HEK293 (cell line): ENCODE measurements at regions not wholly inside any gene's neighbourhood (a gene's known extent, or its start where the extent isn't known, plus 50 kb on each side); places are given as distances from the start of the nearest gene placed in this dataset.

Source experiments
- CTCF ChIA-PET: fragments of 350-600 bp; formaldehyde crosslinking; extraction: SDS; loops from one replicate; lab custom pipeline; 2021; ENCODE audit warnings: antibody characterized with exemption; lab: Yijun Ruan, JAX
- POLR2A ChIA-PET: fragments of 300-600 bp; formaldehyde crosslinking; extraction: SDS; loops from one replicate; lab custom pipeline; 2020; ENCODE audit warnings: antibody characterized with exemption, inconsistent platforms; lab: Yijun Ruan, JAX
- H3K27ac ChIP-seq: fragments of 200-500 bp; sonication (Bioruptor generic); 2 replicates; pipeline ENCODE4 v1.5.1; 2014; ENCODE audit warnings: low read depth, low read length, control low read depth, inconsistent platforms; ENCODE audit errors: extremely low read depth
- H3K36me3 ChIP-seq, 2 experiments: fragments of 200-500 bp in 1 of 2; sonication (Bioruptor generic) in 1 of 2; 1 replicate in 1 of 2; 2 replicates in 1 of 2; pipeline ENCODE4 v1.5.1; 2014 to 2017; ENCODE audit warnings: inconsistent platforms in 2 of 2, low read length in 2 of 2; ENCODE audit not compliant: control insufficient read depth in 2 of 2, insufficient read depth in 1 of 2
- H3K4me1 ChIP-seq: fragments of 200-500 bp; sonication (Bioruptor generic); 2 replicates; pipeline ENCODE4 v1.5.1; 2014; ENCODE audit warnings: mild to moderate bottlenecking, low read length, inconsistent platforms; ENCODE audit not compliant: control insufficient read depth, insufficient read depth
- H3K4me3 ChIP-seq: 2 replicates; pipeline ENCODE4 v1.5.1; 2011; ENCODE audit warnings: low read depth, mild to moderate bottlenecking, control low read depth, low read length, moderate library complexity
- H3K9me3 ChIP-seq: fragments of 200-500 bp; sonication (Bioruptor generic); 2 replicates; pipeline ENCODE4 v1.5.1; 2014; ENCODE audit warnings: low read depth, low read length, inconsistent platforms; ENCODE audit not compliant: control insufficient read depth, insufficient read depth
- GFI1B ChIP-seq: fragments of 450-650 bp; formaldehyde crosslinking; IDR thresholded peaks from 2 replicates; pipeline ENCODE4 v1.5.1; 2016; ENCODE audit warnings: missing biosample characterization, missing genetic modification characterization
- GLI4 ChIP-seq: fragments of 450-650 bp; formaldehyde crosslinking; IDR thresholded peaks from 2 replicates; pipeline ENCODE4 v1.5.1; 2016; ENCODE audit warnings: missing biosample characterization, missing genetic modification characterization
- KLF9 ChIP-seq: fragments of 450-650 bp; formaldehyde crosslinking; IDR thresholded peaks from 2 replicates; pipeline ENCODE4 v1.5.1; 2016; ENCODE audit warnings: missing biosample characterization, missing genetic modification characterization, low read depth
- YY2 ChIP-seq: fragments of 450-650 bp; formaldehyde crosslinking; IDR thresholded peaks from 2 replicates; pipeline ENCODE4 v1.5.1; 2016; ENCODE audit warnings: missing biosample characterization, missing genetic modification characterization
- ZBTB7A ChIP-seq: fragments of 450-650 bp; formaldehyde crosslinking; IDR thresholded peaks from 2 replicates; pipeline ENCODE4 v1.5.1; 2016; ENCODE audit warnings: low read depth, missing biosample characterization, missing genetic modification characterization
- ZNF138 ChIP-seq: fragments of 450-650 bp; formaldehyde crosslinking; IDR thresholded peaks from 2 replicates; pipeline ENCODE4 v1.5.1; 2016; ENCODE audit warnings: missing biosample characterization, missing genetic modification characterization, borderline replicate concordance
- ZNF16 ChIP-seq: fragments of 450-650 bp; formaldehyde crosslinking; IDR thresholded peaks from 2 replicates; pipeline ENCODE4 v1.5.1; 2016; ENCODE audit warnings: low read depth, missing biosample characterization, missing genetic modification characterization
- ZNF292 ChIP-seq: fragments of 450-650 bp; formaldehyde crosslinking; IDR thresholded peaks from 2 replicates; pipeline ENCODE4 v1.5.1; 2016; ENCODE audit warnings: low read depth, missing biosample characterization, missing genetic modification characterization, borderline replicate concordance
- ZNF311 ChIP-seq: fragments of 450-650 bp; formaldehyde crosslinking; IDR thresholded peaks from 2 replicates; pipeline ENCODE4 v1.5.1; 2017; ENCODE audit warnings: missing biosample characterization, missing genetic modification characterization, borderline replicate concordance
- ZNF510 ChIP-seq: fragments of 450-650 bp; formaldehyde crosslinking; IDR thresholded peaks from 2 replicates; pipeline ENCODE4 v1.5.1; 2018; ENCODE audit warnings: mild to moderate bottlenecking, missing genetic modification characterization, missing biosample characterization; ENCODE audit not compliant: insufficient replicate concordance
- ZNF623 ChIP-seq: fragments of 450-650 bp; formaldehyde crosslinking; IDR thresholded peaks from 2 replicates; pipeline ENCODE4 v1.5.1; 2016; ENCODE audit warnings: missing biosample characterization, missing genetic modification characterization
- ZNF629 ChIP-seq: fragments of 450-650 bp; formaldehyde crosslinking; IDR thresholded peaks from 2 replicates; pipeline ENCODE4 v1.5.1; 2017; ENCODE audit warnings: missing biosample characterization, missing genetic modification characterization
- ZNF776 ChIP-seq: fragments of 450-650 bp; formaldehyde crosslinking; IDR thresholded peaks from 2 replicates; pipeline ENCODE4 v1.5.0; 2017; ENCODE audit warnings: missing biosample characterization, missing genetic modification characterization, borderline replicate concordance
- ZNF777 ChIP-seq: fragments of 450-650 bp; formaldehyde crosslinking; IDR thresholded peaks from 2 replicates; pipeline ENCODE4 v1.5.1; 2017; ENCODE audit warnings: missing biosample characterization, missing genetic modification characterization, borderline replicate concordance
- ZNF785 ChIP-seq: fragments of 450-650 bp; formaldehyde crosslinking; IDR thresholded peaks from 2 replicates; pipeline ENCODE4 v1.5.1; 2016; ENCODE audit warnings: missing biosample characterization, missing genetic modification characterization
- ZSCAN30 ChIP-seq: fragments of 450-650 bp; IDR thresholded peaks from 2 replicates; pipeline ENCODE4 v1.5.1; 2018; ENCODE audit warnings: missing biosample characterization, mild to moderate bottlenecking, missing genetic modification characterization, moderate library complexity
- ZXDB ChIP-seq: fragments of 450-650 bp; formaldehyde crosslinking; IDR thresholded peaks from 2 replicates; pipeline ENCODE4 v1.5.1; 2016; ENCODE audit warnings: missing biosample characterization, missing genetic modification characterization
- TF ChIP-seq, protein P1 (sequence below): fragments of 450-650 bp; formaldehyde crosslinking; IDR thresholded peaks from 2 replicates; pipeline ENCODE4 v1.5.1; 2016; ENCODE audit warnings: missing biosample characterization, missing genetic modification characterization
- TF ChIP-seq, protein P2 (sequence below): fragments of 450-650 bp; formaldehyde crosslinking; IDR thresholded peaks from 2 replicates; pipeline ENCODE4 v1.5.1; 2016; ENCODE audit warnings: missing biosample characterization, missing genetic modification characterization

DNA sequence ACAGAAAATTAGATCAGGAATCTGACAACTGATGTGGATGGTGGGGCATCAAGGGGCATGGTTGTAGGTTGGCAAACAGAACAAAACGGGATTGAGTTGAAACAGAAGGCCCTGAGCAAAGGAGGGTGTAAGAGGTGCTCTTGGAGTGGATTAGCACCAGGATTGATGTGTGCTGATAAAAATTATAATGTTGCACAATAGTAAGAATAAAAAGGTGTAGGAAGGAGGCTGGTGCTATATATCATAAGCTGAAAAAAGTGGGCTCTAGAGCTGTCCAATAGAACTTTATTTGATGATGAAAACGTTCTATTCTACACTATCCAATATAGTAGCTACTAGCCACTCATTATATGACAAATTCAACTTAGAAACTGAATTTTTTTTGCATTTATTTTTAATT, 263.1 kb upstream of the GYPC start (continued):
- TF ChIP-seq, protein P1, sequence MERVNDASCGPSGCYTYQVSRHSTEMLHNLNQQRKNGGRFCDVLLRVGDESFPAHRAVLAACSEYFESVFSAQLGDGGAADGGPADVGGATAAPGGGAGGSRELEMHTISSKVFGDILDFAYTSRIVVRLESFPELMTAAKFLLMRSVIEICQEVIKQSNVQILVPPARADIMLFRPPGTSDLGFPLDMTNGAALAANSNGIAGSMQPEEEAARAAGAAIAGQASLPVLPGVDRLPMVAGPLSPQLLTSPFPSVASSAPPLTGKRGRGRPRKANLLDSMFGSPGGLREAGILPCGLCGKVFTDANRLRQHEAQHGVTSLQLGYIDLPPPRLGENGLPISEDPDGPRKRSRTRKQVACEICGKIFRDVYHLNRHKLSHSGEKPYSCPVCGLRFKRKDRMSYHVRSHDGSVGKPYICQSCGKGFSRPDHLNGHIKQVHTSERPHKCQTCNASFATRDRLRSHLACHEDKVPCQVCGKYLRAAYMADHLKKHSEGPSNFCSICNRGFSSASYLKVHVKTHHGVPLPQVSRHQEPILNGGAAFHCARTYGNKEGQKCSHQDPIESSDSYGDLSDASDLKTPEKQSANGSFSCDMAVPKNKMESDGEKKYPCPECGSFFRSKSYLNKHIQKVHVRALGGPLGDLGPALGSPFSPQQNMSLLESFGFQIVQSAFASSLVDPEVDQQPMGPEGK (tag by site-specific recombination): no peak
- TF ChIP-seq ZNF510 (tag by site-specific recombination): no peak
- TF ChIP-seq ZNF777 (tag by site-specific recombination): no peak
- no peak for TF ChIP-seq ZXDB (tag by site-specific recombination)
- TF ChIP-seq, all 188 proteins: peak for 0

DNA sequence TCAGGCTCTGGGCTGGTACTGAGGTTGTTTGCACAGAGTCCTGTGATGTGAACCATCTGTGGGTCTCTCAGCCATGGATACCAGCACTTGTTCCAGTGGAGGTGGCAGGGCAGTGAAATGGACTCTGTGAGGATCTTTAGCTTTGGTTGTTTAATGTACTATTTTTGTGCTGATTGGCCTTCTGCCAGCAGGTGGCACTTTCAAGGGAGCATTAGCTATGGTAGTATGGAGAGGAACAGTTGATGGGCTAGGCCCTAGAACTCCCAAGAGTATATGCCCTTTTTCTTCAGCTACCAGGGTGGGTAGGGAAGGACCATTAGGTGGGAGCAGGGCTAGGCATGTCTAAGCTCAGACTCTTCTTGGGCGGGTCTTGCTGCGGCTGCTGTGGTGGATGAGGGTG, 257.0 kb upstream of the GYPC start:
- H3K9me3 ChIP-seq: no peaks in the 10 kb centered on the region
- POLR2A ChIA-PET: no interaction called here
- CTCF ChIA-PET: interaction anchor here (0.6 to 1.2 kb wide), 5 partner anchors 23 to 397 kb away, joined by 3 to 8 read pairs (median 3); no protein-coding TSS in a partner anchor

DNA sequence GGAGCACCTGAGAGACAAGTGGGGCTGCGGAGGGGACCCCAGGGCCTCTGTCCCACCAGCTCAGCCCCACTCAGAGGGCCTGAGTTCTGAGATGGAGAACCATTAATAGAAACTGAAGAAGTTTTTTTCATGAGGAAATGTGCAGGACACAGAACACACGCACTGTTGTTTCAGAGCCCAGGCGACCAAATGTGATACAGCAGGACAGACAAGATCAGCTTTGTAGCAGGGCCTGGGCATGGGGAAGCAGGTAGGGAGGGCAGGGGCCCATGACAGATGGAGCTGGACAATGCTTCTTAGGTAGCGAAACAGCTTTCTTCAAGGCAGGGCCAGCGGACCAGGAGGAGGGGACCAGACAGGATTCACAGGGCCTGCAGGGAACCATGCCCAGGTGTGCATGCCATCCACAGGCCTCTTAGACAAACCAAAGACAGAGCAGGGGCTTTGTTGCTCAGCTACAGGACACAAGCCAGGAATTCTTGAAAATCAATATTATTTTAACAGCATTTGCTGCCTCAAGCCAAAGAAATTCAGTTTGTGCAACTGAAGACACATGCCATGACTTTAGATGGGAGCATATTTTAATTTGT, 252.8 kb upstream of the GYPC start:
- Histone ChIP-seq H3K27ac (no peak overlapping the region), H3K4me3 (no peak overlapping the region), H3K4me1 (no peaks in the 10 kb centered on the region), H3K9me3 (no peaks in the 10 kb centered on the region), H3K36me3 (no peaks in the 10 kb centered on the region)
- TF ChIP-seq, protein P2, sequence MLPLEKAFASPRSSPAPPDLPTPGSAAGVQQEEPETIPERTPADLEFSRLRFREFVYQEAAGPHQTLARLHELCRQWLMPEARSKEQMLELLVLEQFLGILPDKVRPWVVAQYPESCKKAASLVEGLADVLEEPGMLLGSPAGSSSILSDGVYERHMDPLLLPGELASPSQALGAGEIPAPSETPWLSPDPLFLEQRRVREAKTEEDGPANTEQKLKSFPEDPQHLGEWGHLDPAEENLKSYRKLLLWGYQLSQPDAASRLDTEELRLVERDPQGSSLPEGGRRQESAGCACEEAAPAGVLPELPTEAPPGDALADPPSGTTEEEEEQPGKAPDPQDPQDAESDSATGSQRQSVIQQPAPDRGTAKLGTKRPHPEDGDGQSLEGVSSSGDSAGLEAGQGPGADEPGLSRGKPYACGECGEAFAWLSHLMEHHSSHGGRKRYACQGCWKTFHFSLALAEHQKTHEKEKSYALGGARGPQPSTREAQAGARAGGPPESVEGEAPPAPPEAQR (tag by site-specific recombination): no peak
- TF ChIP-seq ZNF311 (tag by site-specific recombination) (no peak), YY2 (no peak)
- CTCF ChIA-PET: interaction anchor here (0.6 kb wide), 1 partner anchor 618 kb away, joined by 4 read pairs; no protein-coding TSS in a partner anchor
- POLR2A ChIA-PET: no interaction called here

More for the DNA sequence above, 257.0 kb upstream of the GYPC start:
- Histone ChIP-seq H3K36me3 (no peaks in the 10 kb centered on the region), H3K4me3 (no peak overlapping the region), H3K4me1 (no peaks in the 10 kb centered on the region), H3K27ac (no peak overlapping the region)
- no peak for TF ChIP-seq GLI4 (tag by site-specific recombination)

DNA sequence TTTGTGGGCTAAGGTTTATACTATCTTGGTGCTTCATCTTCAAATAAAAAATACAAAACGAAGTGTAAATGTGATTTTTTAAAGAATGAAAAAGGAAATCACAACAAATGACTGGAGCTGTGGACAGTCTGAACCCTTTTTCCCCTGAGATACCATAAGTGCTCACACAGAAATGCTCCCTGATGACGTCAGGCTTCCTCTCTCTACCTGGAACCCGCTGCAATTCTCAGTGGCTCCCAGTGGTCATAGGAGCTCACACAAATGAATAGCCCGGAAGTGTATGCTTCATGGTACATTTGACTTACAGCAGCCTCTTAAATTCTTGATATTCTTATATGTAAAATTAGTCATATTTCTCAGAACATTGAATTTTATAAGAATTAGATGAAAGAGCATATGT, 249.7 kb upstream of the GYPC start:
- no peaks in the 10 kb centered on the region for H3K9me3 ChIP-seq
- no peak overlapping the region for H3K27ac ChIP-seq
- H3K4me3 ChIP-seq: no peak overlapping the region
- no peaks in the 10 kb centered on the region for H3K36me3 ChIP-seq
- CTCF ChIA-PET: no interaction called here
- no peaks in the 10 kb centered on the region for H3K4me1 ChIP-seq
- POLR2A ChIA-PET: no interaction called here
- TF ChIP-seq ZNF138: no peak
- no peak for TF ChIP-seq ZNF623
- TF ChIP-seq ZNF776: no peak
- no peak for TF ChIP-seq ZNF16 (tag by site-specific recombination)
- TF ChIP-seq ZSCAN30: no peak
- TF ChIP-seq KLF9 (tag by site-specific recombination): no peak
- TF ChIP-seq ZNF785 (tag by site-specific recombination): no peak
- TF ChIP-seq ZBTB7A: no peak
- TF ChIP-seq ZNF292 (tag by site-specific recombination): no peak
- no peak for TF ChIP-seq ZNF629
- TF ChIP-seq GFI1B (tag by site-specific recombination): no peak
- TF ChIP-seq, all 188 proteins: peak for 0
